ENCODE measurements at regions not wholly inside any gene's neighbourhood (a gene's known extent, or its start where the extent isn't known, plus 50 kb on each side); places are given as distances from the start of the nearest gene placed in this dataset.

DNA sequence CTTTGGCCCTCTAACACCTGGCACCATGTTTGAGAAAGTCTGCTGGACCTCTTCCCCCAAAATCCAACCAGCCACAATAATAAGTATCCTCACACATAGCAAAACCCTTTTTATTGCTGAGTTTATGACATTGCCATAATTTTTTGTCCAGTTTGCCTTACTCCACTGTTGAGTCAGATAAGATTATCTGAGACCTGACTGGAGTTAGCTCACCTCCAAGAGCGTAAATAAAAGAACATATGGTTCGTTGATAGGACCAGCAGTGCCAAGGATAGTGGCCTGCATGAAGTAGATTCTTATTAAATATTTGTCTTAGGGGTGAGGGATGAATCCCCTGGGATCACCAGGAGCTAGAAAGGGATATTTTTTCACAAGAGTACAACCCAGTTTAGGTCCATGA is 510.6 kb upstream of the MPDZ start:
- intact Hi-C loops (cut with DNase I): no loop called here
- Histone ChIP-seq H3K27me3 (no peaks in the 10 kb centered on the region), H3K27ac (replicated peaks in 1 of 4) (no peak overlapping the region), H3K9me3 (peaks cover 0 to 4% (median 0%) of the 10 kb centered on the region in 4 donors), H3K4me1 (peaks cover 15 to 24% (median 19%) of the 10 kb centered on the region in 4 donors), H3K4me3 (no peak overlapping the region), H3K36me3 (no peaks in the 10 kb centered on the region)
- 93% methylated on average over 2 of the region's 2 CpGs for WGBS
- TF ChIP-seq POLR2AphosphoS5 (IDR thresholded peaks at IDR 0.05) (no peak), POLR2A (IDR thresholded peaks at IDR 0.05; ENCODE audit: low read depth) (no peak), EP300 (IDR thresholded peaks at IDR 0.05) (no peak), CTCF (IDR thresholded peaks at IDR 0.05) (no peak)
- peak; percentile 17 for DNase-seq (ENCODE audit: extremely low spot score)

DNA sequence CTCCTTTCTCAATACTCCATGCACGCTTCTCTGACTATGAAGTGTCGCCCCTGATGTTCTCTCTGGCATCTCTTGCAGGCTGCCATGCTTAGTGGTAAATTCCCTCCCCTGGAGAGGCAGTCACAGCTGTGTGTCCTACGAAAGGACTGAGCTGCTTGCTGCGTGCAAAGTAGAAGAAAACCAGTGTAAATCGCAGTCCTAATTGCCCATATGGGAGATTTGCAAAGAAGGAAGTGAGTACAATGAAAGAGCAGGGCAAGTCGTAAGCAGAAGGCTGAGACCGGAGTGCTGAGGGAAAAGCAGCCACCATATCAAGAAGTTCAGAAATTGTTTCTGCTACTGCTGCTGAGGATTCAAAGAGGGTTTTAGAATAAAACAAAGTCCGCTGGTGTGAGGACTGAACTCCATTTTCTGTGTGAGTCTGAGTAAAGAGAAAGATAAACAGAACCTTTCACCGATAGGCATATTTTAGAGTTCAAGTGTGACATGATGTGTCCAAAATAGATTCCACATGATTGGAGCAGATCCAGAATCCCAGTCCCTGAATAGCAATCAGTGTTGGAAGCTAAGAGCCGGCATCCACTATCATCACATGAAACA is 507.8 kb upstream of the MPDZ start:
- WGBS: 29% methylated on average over 10 of the region's 10 CpGs

GRCh38 chr9:13786711-13787110 is 507.2 kb upstream of the MPDZ start:
- H3K27ac ChIP-seq (replicated peaks in 1 of 4): peak overlapping the region; percentile 45 to 75 (median 60)
- H3K4me1 ChIP-seq: peaks cover 15 to 24% (median 19%) of the 10 kb centered on the region in 4 donors
- intact Hi-C loops (cut with DNase I): no loop called here
- no peaks in the 10 kb centered on the region for H3K9me3 ChIP-seq
- TF ChIP-seq POLR2AphosphoS5 (IDR thresholded peaks at IDR 0.05) (no peak), CTCF (IDR thresholded peaks at IDR 0.05) (no peak), EP300 (IDR thresholded peaks at IDR 0.05) (no peak), POLR2A (IDR thresholded peaks at IDR 0.05; ENCODE audit: low read depth) (no peak)
- H3K27me3 ChIP-seq: no peaks in the 10 kb centered on the region
- no peak overlapping the region for H3K4me3 ChIP-seq
- no peak for DNase-seq (ENCODE audit: extremely low spot score)
- H3K36me3 ChIP-seq: no peaks in the 10 kb centered on the region

More for the DNA sequence above, 507.8 kb upstream of the MPDZ start:
- no peaks in the 10 kb centered on the region for H3K27me3 ChIP-seq
- no peaks in the 10 kb centered on the region for H3K9me3 ChIP-seq
- DNase-seq (ENCODE audit: extremely low spot score): peak; percentile 81
- H3K4me3 ChIP-seq: peak overlapping the region; percentile 26 to 41 (median 34)
- peaks cover 15 to 24% (median 19%) of the 10 kb centered on the region in 4 donors for H3K4me1 ChIP-seq
- intact Hi-C loops (cut with DNase I): no loop called here
- peak overlapping the region; percentile 45 to 75 (median 60) for H3K27ac ChIP-seq (replicated peaks in 1 of 4)
- TF ChIP-seq POLR2AphosphoS5 (IDR thresholded peaks at IDR 0.05) (peak in 1 of 2 donors; percentile 5), EP300 (IDR thresholded peaks at IDR 0.05) (no peak)
- H3K36me3 ChIP-seq: no peaks in the 10 kb centered on the region

DNA sequence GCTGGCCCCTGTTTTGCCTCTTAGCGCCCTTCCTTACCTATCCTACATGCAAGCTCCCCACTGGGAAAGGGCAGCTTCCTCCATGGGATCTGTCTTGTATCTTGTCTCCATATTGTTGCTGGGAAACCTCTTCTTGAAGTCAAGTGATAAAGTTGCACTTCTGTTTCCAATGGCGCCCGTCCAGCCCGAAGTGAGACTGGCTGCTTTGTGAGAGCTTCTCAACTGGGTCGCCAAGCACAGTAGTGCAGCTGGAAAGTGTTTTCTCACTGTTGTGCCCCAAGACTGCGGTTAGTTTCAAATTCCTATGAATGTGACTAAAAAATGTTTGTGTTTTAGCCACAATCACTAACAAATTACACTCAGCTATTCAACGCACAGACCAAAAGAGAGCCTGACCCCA is 506.6 kb upstream of the MPDZ start:
- TF ChIP-seq EP300 (IDR thresholded peaks at IDR 0.05) (no peak), CTCF (IDR thresholded peaks at IDR 0.05) (no peak)
- 91% methylated on average over 7 of the region's 7 CpGs for WGBS
- H3K4me3 ChIP-seq: no peak overlapping the region
- H3K9me3 ChIP-seq: no peaks in the 10 kb centered on the region
- peak; percentile 87 for DNase-seq (ENCODE audit: extremely low spot score)
- H3K4me1 ChIP-seq: peaks cover 15 to 24% (median 19%) of the 10 kb centered on the region in 4 donors
- no peaks in the 10 kb centered on the region for H3K36me3 ChIP-seq
- intact Hi-C loops (cut with DNase I): no loop called here
- no peaks in the 10 kb centered on the region for H3K27me3 ChIP-seq
- no peak overlapping the region for H3K27ac ChIP-seq (replicated peaks in 1 of 4)

DNA sequence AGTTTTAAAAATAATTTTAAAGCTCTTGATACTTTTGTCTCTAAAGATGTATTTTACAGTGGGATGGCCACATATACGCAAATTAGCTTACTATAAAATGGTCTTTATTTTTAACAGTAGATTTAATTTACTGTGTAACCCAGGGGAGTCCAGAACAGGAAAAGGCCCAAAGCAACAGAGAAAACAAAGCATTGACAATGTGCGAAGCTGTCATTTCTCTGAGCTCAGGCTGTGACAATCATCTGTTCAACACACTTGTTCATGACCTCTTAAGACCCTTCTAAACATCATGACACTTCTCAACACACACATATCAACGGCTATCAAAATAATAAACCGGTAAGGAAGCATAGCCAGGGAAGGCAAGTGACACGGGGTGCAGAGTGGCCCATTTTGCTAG is 499.6 kb upstream of the MPDZ start:
- TF ChIP-seq EP300 (IDR thresholded peaks at IDR 0.05): no peak
- no peak for TF ChIP-seq CTCF (IDR thresholded peaks at IDR 0.05)
- TF ChIP-seq POLR2A (IDR thresholded peaks at IDR 0.05; ENCODE audit: low read depth): no peak
- TF ChIP-seq POLR2AphosphoS5 (IDR thresholded peaks at IDR 0.05): no peak
- intact Hi-C loops (cut with DNase I): no loop called here
- Histone ChIP-seq H3K27me3 (no peaks in the 10 kb centered on the region), H3K4me3 (no peak overlapping the region), H3K9me3 (no peaks in the 10 kb centered on the region), H3K36me3 (no peaks in the 10 kb centered on the region), H3K4me1 (no peaks in the 10 kb centered on the region), H3K27ac (replicated peaks in 1 of 4) (no peak overlapping the region)
- DNase-seq (ENCODE audit: extremely low spot score): no peak
- WGBS: 81% methylated on average over 5 of the region's 5 CpGs

Measured in esophagus muscularis mucosa (tissue), 4 donors.